ENCODE measurements at regions not wholly inside any gene's neighbourhood (a gene's known extent, or its start where the extent isn't known, plus 50 kb on each side); places are given as distances from the start of the nearest gene placed in this dataset.

GRCh38 chr3:144344925-144345548 lies 373.4 kb downstream of the DIPK2A start:
- H3K36me3 ChIP-seq (ENCODE audit: control insufficient read depth, insufficient read depth, low read length): no peaks in the 10 kb centered on the region
- H3K27ac ChIP-seq (ENCODE audit: insufficient read depth, low read depth, low read length, poor library complexity, severe bottlenecking): no peak overlapping the region
- WGBS, 2 experiments: 65% methylated on average over 2 of the region's 2 CpGs; no CpG with 5 or more reads in 1 of the 2 experiments
- H3K27me3 ChIP-seq (ENCODE audit: control insufficient read depth, insufficient read depth, low read length, poor library complexity, severe bottlenecking): no peaks in the 10 kb centered on the region
- H3K4me3 ChIP-seq (ENCODE audit: insufficient read depth, low read depth, low read length): no peak overlapping the region
- no peaks in the 10 kb centered on the region for H3K9me3 ChIP-seq (ENCODE audit: control insufficient read depth, low read length)
- no peaks in the 10 kb centered on the region for H3K4me1 ChIP-seq (ENCODE audit: control insufficient read depth, insufficient read depth, low read length)

GRCh38 chr3:144350125-144350524 lies 378.5 kb downstream of the DIPK2A start:
- Histone ChIP-seq H3K9me3 (ENCODE audit: control insufficient read depth, low read length) (no peaks in the 10 kb centered on the region), H3K36me3 (ENCODE audit: control insufficient read depth, insufficient read depth, low read length) (no peaks in the 10 kb centered on the region), H3K4me1 (ENCODE audit: control insufficient read depth, insufficient read depth, low read length) (no peaks in the 10 kb centered on the region), H3K27me3 (ENCODE audit: control insufficient read depth, insufficient read depth, low read length, poor library complexity, severe bottlenecking) (no peaks in the 10 kb centered on the region), H3K27ac (ENCODE audit: insufficient read depth, low read depth, low read length, poor library complexity, severe bottlenecking) (no peak overlapping the region), H3K4me3 (ENCODE audit: insufficient read depth, low read depth, low read length) (no peak overlapping the region)
- 95 to 100% methylated on average over 2 to 3 of the region's 3 CpGs for WGBS, 2 experiments

GRCh38 chr3:144351011-144351410 lies 379.4 kb downstream of the DIPK2A start:
- H3K4me1 ChIP-seq (ENCODE audit: control insufficient read depth, insufficient read depth, low read length): no peaks in the 10 kb centered on the region
- no peaks in the 10 kb centered on the region for H3K36me3 ChIP-seq (ENCODE audit: control insufficient read depth, insufficient read depth, low read length)
- H3K9me3 ChIP-seq (ENCODE audit: control insufficient read depth, low read length): no peaks in the 10 kb centered on the region
- 97 to 100% methylated on average over 2 of the region's 2 CpGs for WGBS, 2 experiments
- H3K27me3 ChIP-seq (ENCODE audit: control insufficient read depth, insufficient read depth, low read length, poor library complexity, severe bottlenecking): no peaks in the 10 kb centered on the region
- no peak overlapping the region for H3K27ac ChIP-seq (ENCODE audit: insufficient read depth, low read depth, low read length, poor library complexity, severe bottlenecking)
- no peak overlapping the region for H3K4me3 ChIP-seq (ENCODE audit: insufficient read depth, low read depth, low read length)

- H3K9me3 ChIP-seq (ENCODE audit: control insufficient read depth, low read length): no peaks in the 10 kb centered on the region
- H3K27me3 ChIP-seq (ENCODE audit: control insufficient read depth, insufficient read depth, low read length, poor library complexity, severe bottlenecking): no peaks in the 10 kb centered on the region
- H3K36me3 ChIP-seq (ENCODE audit: control insufficient read depth, insufficient read depth, low read length): no peaks in the 10 kb centered on the region
- no peaks in the 10 kb centered on the region for H3K4me1 ChIP-seq (ENCODE audit: control insufficient read depth, insufficient read depth, low read length)
- 94 to 100% methylated on average over 4 of the region's 4 CpGs for WGBS, 2 experiments
- no peak overlapping the region for H3K27ac ChIP-seq (ENCODE audit: insufficient read depth, low read depth, low read length, poor library complexity, severe bottlenecking)
- H3K4me3 ChIP-seq (ENCODE audit: insufficient read depth, low read depth, low read length): no peak overlapping the region
These were observed 380.2 kb downstream of the DIPK2A start for GRCh38 chr3:144351773-144352365.

GRCh38 chr3:144358191-144358590 lies 386.6 kb downstream of the DIPK2A start:
- no peaks in the 10 kb centered on the region for H3K4me1 ChIP-seq (ENCODE audit: control insufficient read depth, insufficient read depth, low read length)
- 46 to 47% methylated on average over 2 of the region's 2 CpGs for WGBS, 2 experiments
- H3K36me3 ChIP-seq (ENCODE audit: control insufficient read depth, insufficient read depth, low read length): no peaks in the 10 kb centered on the region
- H3K27me3 ChIP-seq (ENCODE audit: control insufficient read depth, insufficient read depth, low read length, poor library complexity, severe bottlenecking): no peaks in the 10 kb centered on the region
- H3K9me3 ChIP-seq (ENCODE audit: control insufficient read depth, low read length): no peaks in the 10 kb centered on the region
- H3K4me3 ChIP-seq (ENCODE audit: insufficient read depth, low read depth, low read length): no peak overlapping the region
- H3K27ac ChIP-seq (ENCODE audit: insufficient read depth, low read depth, low read length, poor library complexity, severe bottlenecking): no peak overlapping the region

GRCh38 chr3:144361002-144361401 lies 389.4 kb downstream of the DIPK2A start:
- no CpG with 5 or more reads among the region's 1 CpG for WGBS, 2 experiments
- H3K27me3 ChIP-seq (ENCODE audit: control insufficient read depth, insufficient read depth, low read length, poor library complexity, severe bottlenecking): no peaks in the 10 kb centered on the region
- no peak overlapping the region for H3K27ac ChIP-seq (ENCODE audit: insufficient read depth, low read depth, low read length, poor library complexity, severe bottlenecking)
- H3K4me1 ChIP-seq (ENCODE audit: control insufficient read depth, insufficient read depth, low read length): no peaks in the 10 kb centered on the region
- H3K9me3 ChIP-seq (ENCODE audit: control insufficient read depth, low read length): peaks cover 2% of the 10 kb centered on the region
- no peak overlapping the region for H3K4me3 ChIP-seq (ENCODE audit: insufficient read depth, low read depth, low read length)
- H3K36me3 ChIP-seq (ENCODE audit: control insufficient read depth, insufficient read depth, low read length): no peaks in the 10 kb centered on the region

- H3K27me3 ChIP-seq (ENCODE audit: control insufficient read depth, insufficient read depth, low read length, poor library complexity, severe bottlenecking): no peaks in the 10 kb centered on the region
- H3K4me1 ChIP-seq (ENCODE audit: control insufficient read depth, insufficient read depth, low read length): no peaks in the 10 kb centered on the region
- H3K27ac ChIP-seq (ENCODE audit: insufficient read depth, low read depth, low read length, poor library complexity, severe bottlenecking): no peak overlapping the region
- 95 to 98% methylated on average over 3 of the region's 3 CpGs for WGBS, 2 experiments
- H3K36me3 ChIP-seq (ENCODE audit: control insufficient read depth, insufficient read depth, low read length): no peaks in the 10 kb centered on the region
- no peak overlapping the region for H3K4me3 ChIP-seq (ENCODE audit: insufficient read depth, low read depth, low read length)
- H3K9me3 ChIP-seq (ENCODE audit: control insufficient read depth, low read length): peaks cover 2% of the 10 kb centered on the region
These were observed 390.5 kb downstream of the DIPK2A start for GRCh38 chr3:144362126-144362525.

GRCh38 chr3:144363856-144364255 lies 392.2 kb downstream of the DIPK2A start:
- H3K27me3 ChIP-seq (ENCODE audit: control insufficient read depth, insufficient read depth, low read length, poor library complexity, severe bottlenecking): no peaks in the 10 kb centered on the region
- H3K27ac ChIP-seq (ENCODE audit: insufficient read depth, low read depth, low read length, poor library complexity, severe bottlenecking): no peak overlapping the region
- H3K4me3 ChIP-seq (ENCODE audit: insufficient read depth, low read depth, low read length): no peak overlapping the region
- 86 to 96% methylated on average over 5 of the region's 5 CpGs for WGBS, 2 experiments
- H3K9me3 ChIP-seq (ENCODE audit: control insufficient read depth, low read length): peaks cover 2% of the 10 kb centered on the region
- H3K36me3 ChIP-seq (ENCODE audit: control insufficient read depth, insufficient read depth, low read length): no peaks in the 10 kb centered on the region
- no peaks in the 10 kb centered on the region for H3K4me1 ChIP-seq (ENCODE audit: control insufficient read depth, insufficient read depth, low read length)

- H3K9me3 ChIP-seq (ENCODE audit: control insufficient read depth, low read length): peaks cover 2% of the 10 kb centered on the region
- H3K27ac ChIP-seq (ENCODE audit: insufficient read depth, low read depth, low read length, poor library complexity, severe bottlenecking): no peak overlapping the region
- H3K27me3 ChIP-seq (ENCODE audit: control insufficient read depth, insufficient read depth, low read length, poor library complexity, severe bottlenecking): no peaks in the 10 kb centered on the region
- WGBS, 2 experiments: 91 to 92% methylated on average over 2 of the region's 2 CpGs
- H3K4me3 ChIP-seq (ENCODE audit: insufficient read depth, low read depth, low read length): no peak overlapping the region
- no peaks in the 10 kb centered on the region for H3K4me1 ChIP-seq (ENCODE audit: control insufficient read depth, insufficient read depth, low read length)
- no peaks in the 10 kb centered on the region for H3K36me3 ChIP-seq (ENCODE audit: control insufficient read depth, insufficient read depth, low read length)
These were observed 393.1 kb downstream of the DIPK2A start for GRCh38 chr3:144364737-144365136.

- H3K4me3 ChIP-seq (ENCODE audit: insufficient read depth, low read depth, low read length): no peak overlapping the region
- no peak overlapping the region for H3K27ac ChIP-seq (ENCODE audit: insufficient read depth, low read depth, low read length, poor library complexity, severe bottlenecking)
- 75 to 89% methylated on average over 2 of the region's 2 CpGs for WGBS, 2 experiments
- no peaks in the 10 kb centered on the region for H3K4me1 ChIP-seq (ENCODE audit: control insufficient read depth, insufficient read depth, low read length)
- no peaks in the 10 kb centered on the region for H3K27me3 ChIP-seq (ENCODE audit: control insufficient read depth, insufficient read depth, low read length, poor library complexity, severe bottlenecking)
- no peaks in the 10 kb centered on the region for H3K36me3 ChIP-seq (ENCODE audit: control insufficient read depth, insufficient read depth, low read length)
- H3K9me3 ChIP-seq (ENCODE audit: control insufficient read depth, low read length): peaks cover 2% of the 10 kb centered on the region
These were observed 397.7 kb downstream of the DIPK2A start for GRCh38 chr3:144369129-144369879.

All from ectodermal cell (in vitro differentiated cells).